GM12864 (cell line): ENCODE measurements at regions not wholly inside any gene's neighbourhood (a gene's known extent, or its start where the extent isn't known, plus 50 kb on each side); places are given as distances from the start of the nearest gene placed in this dataset.

Source experiments
- DNase-seq: peaks from one replicate; pipeline ENCODE4 v3.0.0-alpha.2; 2011; ENCODE audit warnings: low read depth
- H3K4me3 ChIP-seq: 2 replicates; pipeline ENCODE4 v1.5.1; 2011; ENCODE audit warnings: mild to moderate bottlenecking, low read depth, low read length, control low read depth
- CTCF ChIP-seq: IDR thresholded peaks from 2 replicates; pipeline ENCODE4 v1.5.1; 2011; ENCODE audit warnings: low read depth, mild to moderate bottlenecking, moderate library complexity, low read length, control low read depth, inconsistent platforms; ENCODE audit errors: missing control alignments

- TF ChIP-seq CTCF, result no peak
- DNase-seq, result no peak
- H3K4me3 ChIP-seq, result no peak overlapping the region
These were observed 372.0 kb downstream of the ARHGEF28 start for GRCh38 chr5:73997960-73998359.

DNA sequence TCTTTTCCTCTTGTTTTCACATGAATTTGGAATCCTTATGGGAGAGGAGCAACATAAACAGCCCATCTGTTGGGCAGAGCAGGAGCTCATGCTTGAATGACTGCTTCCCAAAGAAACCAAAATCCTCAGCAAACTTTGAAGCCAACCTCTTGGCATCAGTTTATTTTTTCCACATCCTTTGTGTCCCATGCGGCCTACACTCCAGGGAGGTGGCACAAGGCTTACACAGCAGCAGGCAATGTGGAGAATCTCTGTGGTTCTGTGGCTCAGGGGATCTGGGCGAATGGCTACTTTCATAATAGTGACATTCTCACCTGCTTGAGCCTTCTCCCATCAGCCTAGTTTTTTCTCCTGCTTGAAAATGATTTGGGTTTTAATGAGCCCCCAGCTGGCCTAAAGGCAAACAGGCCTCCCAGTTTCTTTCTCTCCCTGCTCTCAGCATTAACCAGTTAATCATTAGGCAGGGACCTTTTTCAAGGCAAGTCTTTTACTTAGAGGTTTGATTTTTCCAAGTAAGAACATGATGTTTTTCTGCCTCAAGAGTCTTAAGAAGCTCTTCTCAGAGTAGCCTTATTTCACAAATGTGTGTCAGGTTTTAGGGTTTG is 370.3 kb downstream of the ARHGEF28 start:
- DNase-seq, result no peak
- no peak for TF ChIP-seq CTCF
- no peak overlapping the region for H3K4me3 ChIP-seq

DNA sequence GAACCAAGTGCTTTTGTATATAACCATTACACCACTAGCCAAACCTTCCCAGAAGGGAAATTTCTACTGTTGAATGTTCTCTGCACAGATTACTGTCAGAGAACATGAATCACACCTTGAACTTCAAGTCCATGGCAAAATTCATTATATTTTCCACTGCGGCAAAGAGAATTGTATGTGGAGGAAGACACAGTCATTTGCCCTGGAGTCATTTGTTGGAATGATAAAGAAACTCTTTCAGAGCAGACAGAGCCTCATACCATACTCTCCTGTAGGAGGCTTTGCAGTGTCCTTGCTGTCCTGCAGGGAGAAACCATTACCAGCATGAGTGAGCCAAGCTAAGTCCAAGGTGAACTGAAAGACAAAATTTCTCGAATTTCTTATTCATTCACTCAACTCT is 369.0 kb downstream of the ARHGEF28 start:
- no peak overlapping the region for H3K4me3 ChIP-seq
- no peak for DNase-seq
- no peak for TF ChIP-seq CTCF
